ENCODE measurements at regions not wholly inside any gene's neighbourhood (a gene's known extent, or its start where the extent isn't known, plus 50 kb on each side); places are given as distances from the start of the nearest gene placed in this dataset.

DNA sequence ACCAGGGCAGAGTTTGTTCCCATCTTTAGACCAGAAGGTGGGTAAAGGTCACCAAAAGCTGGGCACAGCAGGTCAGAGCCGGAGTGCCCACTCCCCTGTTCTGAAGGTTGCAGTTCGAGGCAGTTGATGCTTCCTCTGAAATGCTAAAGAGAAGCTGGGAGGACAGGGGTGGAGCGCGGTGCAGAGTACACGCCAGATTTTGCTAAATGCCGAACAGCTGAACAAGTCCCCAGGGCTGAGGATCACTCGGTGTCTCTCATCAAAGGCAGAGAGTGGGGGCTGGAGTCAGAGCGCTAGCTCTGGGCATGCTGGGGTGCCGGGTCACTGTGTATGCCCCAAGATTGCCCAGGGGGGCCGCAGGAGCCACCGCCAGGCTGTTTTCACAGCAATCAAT is 197.0 kb downstream of the BCOR start:
- H3K9me3 ChIP-seq (ENCODE audit: control insufficient read depth, low read depth, low read length) = no peaks in the 10 kb centered on the region
- peaks cover 43% of the 10 kb centered on the region for H3K4me1 ChIP-seq (ENCODE audit: control insufficient read depth, extremely low read depth, insufficient read depth, low read length)
- peak; percentile 20 for FAIRE-seq
- no peak for DNase-seq (ENCODE audit: low read depth, low spot score)
- H3K27ac ChIP-seq (ENCODE audit: control insufficient read depth, insufficient read depth, low read length) = no peak overlapping the region
- no peak overlapping the region for H3K9ac ChIP-seq (ENCODE audit: control insufficient read depth, extremely low read depth, insufficient read depth, low read length)
- no peaks in the 10 kb centered on the region for H3K9me1 ChIP-seq (ENCODE audit: control insufficient read depth, extremely low read depth, insufficient read depth, low read length)
- no peak overlapping the region for H2AFZ ChIP-seq (ENCODE audit: control insufficient read depth, low read length)
- dilution Hi-C loops (cut with MboI; ENCODE audit: extremely low pct_ligation_motif_present, low sequenced_read_pairs) = no loop called here
- no peaks in the 10 kb centered on the region for H3K79me2 ChIP-seq (ENCODE audit: control insufficient read depth, insufficient read depth, low read length)
- H3K4me3 ChIP-seq (ENCODE audit: control insufficient read depth in 2 of 3, extremely low read depth in 1 of 3, insufficient read depth in 2 of 3, low read depth in 1 of 3, low read length in 3 of 3) = no peak overlapping the region
- H3K27me3 ChIP-seq (ENCODE audit: control insufficient read depth, extremely low read depth, insufficient read depth, low read length) = no peaks in the 10 kb centered on the region
- H4K20me1 ChIP-seq (ENCODE audit: control insufficient read depth, extremely low read depth, insufficient read depth, low read length) = no peaks in the 10 kb centered on the region
- H3K36me3 ChIP-seq (ENCODE audit: control insufficient read depth in 2 of 2, extremely low read depth in 1 of 2, insufficient read depth in 2 of 2, low read length in 2 of 2) = no peaks in the 10 kb centered on the region
- TF ChIP-seq EZH2 (IDR thresholded peaks at IDR 0.05; ENCODE audit: low read length) = no peak
- TF ChIP-seq, protein P1, sequence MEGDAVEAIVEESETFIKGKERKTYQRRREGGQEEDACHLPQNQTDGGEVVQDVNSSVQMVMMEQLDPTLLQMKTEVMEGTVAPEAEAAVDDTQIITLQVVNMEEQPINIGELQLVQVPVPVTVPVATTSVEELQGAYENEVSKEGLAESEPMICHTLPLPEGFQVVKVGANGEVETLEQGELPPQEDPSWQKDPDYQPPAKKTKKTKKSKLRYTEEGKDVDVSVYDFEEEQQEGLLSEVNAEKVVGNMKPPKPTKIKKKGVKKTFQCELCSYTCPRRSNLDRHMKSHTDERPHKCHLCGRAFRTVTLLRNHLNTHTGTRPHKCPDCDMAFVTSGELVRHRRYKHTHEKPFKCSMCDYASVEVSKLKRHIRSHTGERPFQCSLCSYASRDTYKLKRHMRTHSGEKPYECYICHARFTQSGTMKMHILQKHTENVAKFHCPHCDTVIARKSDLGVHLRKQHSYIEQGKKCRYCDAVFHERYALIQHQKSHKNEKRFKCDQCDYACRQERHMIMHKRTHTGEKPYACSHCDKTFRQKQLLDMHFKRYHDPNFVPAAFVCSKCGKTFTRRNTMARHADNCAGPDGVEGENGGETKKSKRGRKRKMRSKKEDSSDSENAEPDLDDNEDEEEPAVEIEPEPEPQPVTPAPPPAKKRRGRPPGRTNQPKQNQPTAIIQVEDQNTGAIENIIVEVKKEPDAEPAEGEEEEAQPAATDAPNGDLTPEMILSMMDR (optimal IDR thresholded peaks at IDR 0.05 in 1 of 3, IDR thresholded peaks at IDR 0.05 in 1 of 3, conservative IDR thresholded peaks at IDR 0.05 in 1 of 3; ENCODE audit: extremely low read depth in 1 of 3, insufficient read depth in 2 of 3, low read length in 3 of 3) = no peak
- H3K4me2 ChIP-seq (ENCODE audit: control insufficient read depth, extremely low read depth, insufficient read depth, low read depth, low read length) = peak overlapping the region; percentile 17

DNA sequence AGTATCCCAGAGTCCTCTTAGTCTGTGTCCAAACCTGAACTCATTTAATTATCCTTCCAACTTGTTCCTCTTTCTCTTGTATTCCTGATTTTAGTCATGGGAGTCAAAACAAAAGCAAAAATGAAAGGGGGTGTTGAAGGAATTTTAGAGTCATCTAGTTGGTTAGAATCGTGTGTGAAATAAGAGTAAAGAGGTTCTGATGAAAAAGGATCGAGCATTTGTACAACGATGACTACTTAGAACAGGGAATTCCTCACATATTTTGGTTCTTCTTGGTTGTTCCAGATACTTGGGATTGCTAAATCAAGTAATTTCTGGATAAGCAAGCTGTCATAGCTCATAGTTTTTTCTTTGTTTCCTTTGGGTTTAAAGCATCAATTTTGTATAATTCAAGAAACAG is 194.4 kb downstream of the BCOR start:
- Histone ChIP-seq H3K9me3 (ENCODE audit: control insufficient read depth, low read depth, low read length) (no peaks in the 10 kb centered on the region), H2AFZ (ENCODE audit: control insufficient read depth, low read length) (no peak overlapping the region), H3K9ac (ENCODE audit: control insufficient read depth, extremely low read depth, insufficient read depth, low read length) (no peak overlapping the region), H3K79me2 (ENCODE audit: control insufficient read depth, insufficient read depth, low read length) (no peaks in the 10 kb centered on the region), H3K27me3 (ENCODE audit: control insufficient read depth, extremely low read depth, insufficient read depth, low read length) (no peaks in the 10 kb centered on the region), H3K4me2 (ENCODE audit: control insufficient read depth, extremely low read depth, insufficient read depth, low read depth, low read length) (no peak overlapping the region), H3K9me1 (ENCODE audit: control insufficient read depth, extremely low read depth, insufficient read depth, low read length) (no peaks in the 10 kb centered on the region), H3K4me3 (ENCODE audit: control insufficient read depth in 2 of 3, extremely low read depth in 1 of 3, insufficient read depth in 2 of 3, low read depth in 1 of 3, low read length in 3 of 3) (no peak overlapping the region), H3K27ac (ENCODE audit: control insufficient read depth, insufficient read depth, low read length) (no peak overlapping the region), H4K20me1 (ENCODE audit: control insufficient read depth, extremely low read depth, insufficient read depth, low read length) (no peaks in the 10 kb centered on the region), H3K4me1 (ENCODE audit: control insufficient read depth, extremely low read depth, insufficient read depth, low read length) (peaks cover 35% of the 10 kb centered on the region), H3K36me3 (ENCODE audit: control insufficient read depth in 2 of 2, extremely low read depth in 1 of 2, insufficient read depth in 2 of 2, low read length in 2 of 2) (no peaks in the 10 kb centered on the region)
- DNase-seq (ENCODE audit: low read depth, low spot score) (no peak), FAIRE-seq (no peak)
- TF ChIP-seq EZH2 (IDR thresholded peaks at IDR 0.05; ENCODE audit: low read length) = no peak
- TF ChIP-seq, protein P1 (optimal IDR thresholded peaks at IDR 0.05 in 1 of 3, IDR thresholded peaks at IDR 0.05 in 1 of 3, conservative IDR thresholded peaks at IDR 0.05 in 1 of 3; ENCODE audit: extremely low read depth in 1 of 3, insufficient read depth in 2 of 3, low read length in 3 of 3) = no peak
- dilution Hi-C loops (cut with MboI; ENCODE audit: extremely low pct_ligation_motif_present, low sequenced_read_pairs) = no loop called here

All from keratinocyte (primary cell).